ENCODE measurements at regions not wholly inside any gene's neighbourhood (a gene's known extent, or its start where the extent isn't known, plus 50 kb on each side); places are given as distances from the start of the nearest gene placed in this dataset.

- ATAC-seq (no peak), FAIRE-seq (no peak), DNase-seq (ENCODE audit: low spot score) (no peak)
- H3K9ac ChIP-seq (ENCODE audit: insufficient read depth, low read depth, low read length) = no peak overlapping the region
- no peak overlapping the region for H3K4me2 ChIP-seq (ENCODE audit: low read depth, low read length)
- no peak overlapping the region for H3K4me3 ChIP-seq (replicated peaks in 1 of 3; ENCODE audit: insufficient read depth in 1 of 3, low read depth in 2 of 3, low read length in 3 of 3)
- no peaks in the 10 kb centered on the region; the same call in 1 of the 2 replicates for H3K9me3 ChIP-seq (ENCODE audit: low read length)
- no peak overlapping the region for H2AFZ ChIP-seq (ENCODE audit: low read length)
- WGBS (ENCODE audit: low lambda C conversion rate) = 0% methylated on average over 2 of the region's 2 CpGs
- in situ Hi-C loops (cut with HindIII; ENCODE audit: extremely low pct_ligation_motif_present, low pct_unique_long_range_greater_than_20kb) = no loop called here
- H4K20me1 ChIP-seq (ENCODE audit: insufficient read depth, low read length) = no peaks in the 10 kb centered on the region
- no peak overlapping the region for H3K27ac ChIP-seq (ENCODE audit: extremely low read length, insufficient read depth, low read length)
- TF ChIP-seq CTCF (CRISPR knock-in tag; IDR thresholded peaks at IDR 0.05) = no peak
- TF ChIP-seq MAFK (conservative IDR thresholded peaks at IDR 0.05 in 1 of 2, IDR thresholded peaks at IDR 0.05 in 1 of 2; ENCODE audit: low read length in 2 of 2) = peak in 1 of 2 experiments; percentile 61; a peak in 2 of 4 replicates
- no peak for TF ChIP-seq ZNF430 (CRISPR knock-in tag; IDR thresholded peaks at IDR 0.05)
- TF ChIP-seq ZSCAN12 (CRISPR knock-in tag; IDR thresholded peaks at IDR 0.05) = no peak
- no peak for TF ChIP-seq TBL1XR1 (IDR thresholded peaks at IDR 0.05; ENCODE audit: borderline replicate concordance, low read length, partially characterized antibody)
- no peak for TF ChIP-seq HOXD1 (CRISPR knock-in tag; IDR thresholded peaks at IDR 0.05)
- TF ChIP-seq AKAP8 (CRISPR knock-in tag; IDR thresholded peaks at IDR 0.05) = no peak
- no peak for TF ChIP-seq MAX (IDR thresholded peaks at IDR 0.05)
- H3K79me2 ChIP-seq (ENCODE audit: insufficient read depth, low read length) = no peaks in the 10 kb centered on the region
- ChIA-PET CTCF (ENCODE audit: low intra/inter-chr PET ratio, low total read pairs) (no interaction called here), POLR2A (no interaction called here)
- peaks cover 12% of the 10 kb centered on the region; the same call in 1 of the 2 replicates for H3K4me1 ChIP-seq (ENCODE audit: insufficient read depth, low read length)
- no TSS peak for BruUV-seq (replicated peaks)
- H3K36me3 ChIP-seq (replicated peaks in 1 of 2; ENCODE audit: control insufficient read depth in 1 of 2, insufficient read depth in 2 of 2, low read length in 2 of 2) = no peaks in the 10 kb centered on the region
- H3K27me3 ChIP-seq (ENCODE audit: control insufficient read depth in 1 of 2, insufficient read depth in 2 of 2, low read length in 2 of 2) = peaks cover 0 to 18% of the 10 kb centered on the region in 2 experiments; a peak in 3 of 5 replicates
- intact Hi-C loops (cut with micrococcal nuclease; ENCODE audit: unreplicated experiment) = no loop called here
These were observed 217.6 kb downstream of the PRDM2 start for GRCh38 chr1:13917607-13918006.
